Mucosa of stomach (tissue), 1 donor: ENCODE measurements at regions not wholly inside any gene's neighbourhood (a gene's known extent, or its start where the extent isn't known, plus 50 kb on each side); places are given as distances from the start of the nearest gene placed in this dataset.

Experiments
- H3K27me3 ChIP-seq: one replicate; pipeline ENCODE4 v1.7.0; 2013; ENCODE audit warnings: mild to moderate bottlenecking, low read length; ENCODE audit not compliant: control insufficient read depth, insufficient read depth
- H3K36me3 ChIP-seq: one replicate; pipeline ENCODE4 v1.7.0; 2013; ENCODE audit warnings: low read length; ENCODE audit not compliant: control insufficient read depth, insufficient read depth
- H3K4me1 ChIP-seq: one replicate; pipeline ENCODE4 v1.7.0; 2013; ENCODE audit warnings: mild to moderate bottlenecking, low read length; ENCODE audit not compliant: control insufficient read depth, insufficient read depth
- H3K4me3 ChIP-seq: one replicate; pipeline ENCODE4 v1.7.0; 2013; ENCODE audit warnings: low read length
- H3K9ac ChIP-seq: one replicate; pipeline ENCODE4 v1.7.0; 2013; ENCODE audit warnings: mild to moderate bottlenecking, low read length, moderate library complexity
- H3K9me3 ChIP-seq: one replicate; pipeline ENCODE4 v1.7.0; 2013; ENCODE audit warnings: mild to moderate bottlenecking, low read length, moderate library complexity; ENCODE audit not compliant: control insufficient read depth
- donor health status: Pancreatic carcinoma.

GRCh38 chr1:229112832-229113548 is 157.9 kb upstream of the RAB4A start:
- H3K27me3 ChIP-seq = no peaks in the 10 kb centered on the region
- no peaks in the 10 kb centered on the region for H3K9me3 ChIP-seq
- H3K4me3 ChIP-seq = no peak overlapping the region
- no peak overlapping the region for H3K9ac ChIP-seq
- H3K4me1 ChIP-seq = peaks cover 49% of the 10 kb centered on the region
- no peaks in the 10 kb centered on the region for H3K36me3 ChIP-seq

- Histone ChIP-seq H3K27me3 (no peaks in the 10 kb centered on the region), H3K9me3 (no peaks in the 10 kb centered on the region), H3K36me3 (no peaks in the 10 kb centered on the region), H3K4me3 (no peak overlapping the region), H3K4me1 (peaks cover 47% of the 10 kb centered on the region), H3K9ac (no peak overlapping the region)
These were observed 156.6 kb upstream of the RAB4A start for GRCh38 chr1:229114315-229114714.

GRCh38 chr1:229114850-229115365 is 156.0 kb upstream of the RAB4A start:
- H3K4me3 ChIP-seq = no peak overlapping the region
- H3K27me3 ChIP-seq = no peaks in the 10 kb centered on the region
- H3K4me1 ChIP-seq = peaks cover 44% of the 10 kb centered on the region
- H3K9ac ChIP-seq = no peak overlapping the region
- no peaks in the 10 kb centered on the region for H3K9me3 ChIP-seq
- H3K36me3 ChIP-seq = no peaks in the 10 kb centered on the region

- H3K36me3 ChIP-seq = no peaks in the 10 kb centered on the region
- H3K4me1 ChIP-seq = peaks cover 44% of the 10 kb centered on the region
- H3K9ac ChIP-seq = no peak overlapping the region
- H3K9me3 ChIP-seq = no peaks in the 10 kb centered on the region
- H3K4me3 ChIP-seq = no peak overlapping the region
- H3K27me3 ChIP-seq = no peaks in the 10 kb centered on the region
These were observed 154.8 kb upstream of the RAB4A start for GRCh38 chr1:229116114-229116513.

GRCh38 chr1:229117664-229118300 is 153.1 kb upstream of the RAB4A start:
- Histone ChIP-seq H3K4me3 (no peak overlapping the region), H3K27me3 (no peaks in the 10 kb centered on the region), H3K4me1 (peaks cover 37% of the 10 kb centered on the region), H3K9ac (no peak overlapping the region), H3K36me3 (no peaks in the 10 kb centered on the region), H3K9me3 (no peaks in the 10 kb centered on the region)

- peaks cover 43% of the 10 kb centered on the region for H3K4me1 ChIP-seq
- no peaks in the 10 kb centered on the region for H3K9me3 ChIP-seq
- H3K27me3 ChIP-seq = no peaks in the 10 kb centered on the region
- no peak overlapping the region for H3K4me3 ChIP-seq
- no peaks in the 10 kb centered on the region for H3K36me3 ChIP-seq
- no peak overlapping the region for H3K9ac ChIP-seq
These were observed 152.3 kb upstream of the RAB4A start for GRCh38 chr1:229118477-229119061.

- H3K36me3 ChIP-seq = no peaks in the 10 kb centered on the region
- H3K9me3 ChIP-seq = no peaks in the 10 kb centered on the region
- no peaks in the 10 kb centered on the region for H3K27me3 ChIP-seq
- H3K4me1 ChIP-seq = peaks cover 49% of the 10 kb centered on the region
- no peak overlapping the region for H3K9ac ChIP-seq
- H3K4me3 ChIP-seq = no peak overlapping the region
These were observed 151.8 kb upstream of the RAB4A start for GRCh38 chr1:229119161-229119560.

- Histone ChIP-seq H3K36me3 (no peaks in the 10 kb centered on the region), H3K4me1 (peaks cover 56% of the 10 kb centered on the region)
These were observed 151.0 kb upstream of the RAB4A start for GRCh38 chr1:229119876-229120275.

GRCh38 chr1:229121845-229122436 is 149.0 kb upstream of the RAB4A start:
- Histone ChIP-seq H3K36me3 (no peaks in the 10 kb centered on the region), H3K4me3 (no peak overlapping the region), H3K27me3 (no peaks in the 10 kb centered on the region), H3K9me3 (no peaks in the 10 kb centered on the region), H3K9ac (no peak overlapping the region), H3K4me1 (peaks cover 63% of the 10 kb centered on the region)

More at GRCh38 chr1:229119876-229120275, 151.0 kb upstream of the RAB4A start:
- Histone ChIP-seq H3K9ac (no peak overlapping the region), H3K4me3 (no peak overlapping the region), H3K27me3 (no peaks in the 10 kb centered on the region), H3K9me3 (no peaks in the 10 kb centered on the region)

- Histone ChIP-seq H3K4me1 (peaks cover 61% of the 10 kb centered on the region), H3K9me3 (no peaks in the 10 kb centered on the region), H3K9ac (no peak overlapping the region), H3K27me3 (no peaks in the 10 kb centered on the region), H3K36me3 (no peaks in the 10 kb centered on the region), H3K4me3 (no peak overlapping the region)
These were observed 148.3 kb upstream of the RAB4A start for GRCh38 chr1:229122606-229123005.

- Histone ChIP-seq H3K4me1 (peaks cover 58% of the 10 kb centered on the region), H3K4me3 (no peak overlapping the region), H3K27me3 (no peaks in the 10 kb centered on the region), H3K9ac (no peak overlapping the region), H3K36me3 (no peaks in the 10 kb centered on the region), H3K9me3 (no peaks in the 10 kb centered on the region)
These were observed 146.8 kb upstream of the RAB4A start for GRCh38 chr1:229124116-229124515.
